Testis (tissue), 2 donors: ENCODE measurements at regions not wholly inside any gene's neighbourhood (a gene's known extent, or its start where the extent isn't known, plus 50 kb on each side); places are given as distances from the start of the nearest gene placed in this dataset.

ENCODE experiments used
- DNase-seq: peaks from one replicate; pipeline ENCODE4 v3.0.0-alpha.2; 2019
- H3K27ac ChIP-seq, 2 donors: fragments of 200-600 bp; sonication (generic); one replicate each; pipeline ENCODE4 v1.5.1; 2019
- H3K27me3 ChIP-seq: fragments of 200-600 bp; sonication (generic); one replicate; pipeline ENCODE4 v1.5.1; 2019
- H3K36me3 ChIP-seq: fragments of 200-600 bp; sonication (generic); one replicate; pipeline ENCODE4 v1.5.1; 2017; ENCODE audit warnings: low read depth; ENCODE audit errors: missing control alignments
- H3K4me1 ChIP-seq: fragments of 200-600 bp; sonication (generic); one replicate; pipeline ENCODE4 v1.5.1; 2019
- H3K4me3 ChIP-seq, 2 donors: fragments of 200-600 bp; sonication (generic); one replicate each; pipeline ENCODE4 v1.5.1; 2017 to 2019
- H3K9me3 ChIP-seq: fragments of 200-600 bp; sonication (generic); one replicate; pipeline ENCODE4 v1.5.1; 2017
- POLR2A ChIP-seq: fragments of 450-650 bp; IDR thresholded peaks from one replicate; pipeline ENCODE4 v1.6.1; 2017; ENCODE audit warnings: antibody characterized with exemption, mild to moderate bottlenecking, moderate library complexity
- WGBS, 2 donors: methylation state at CpG; one replicate each; pipeline ENCODE4 v1.1.5; 2018; 5-methylcytosine and 5-hydroxymethylcytosine counted together
- intact Hi-C: fragments of 100-400 bp; cut with DNase I; formaldehyde crosslinking; loops from one replicate; pipeline ENCODE4 v1.15.1; 2023; ENCODE audit warnings: low total_unique reads
- TF ChIP-seq, protein P1 (sequence below), 3 experiments: fragments of 450-650 bp in 2 of 3; fragments of 200-600 bp in 1 of 3; sonication (generic) in 1 of 3; IDR thresholded peaks; one replicate each; pipeline ENCODE4 v1.5.1; 2016 to 2019; ENCODE audit warnings: antibody characterized with exemption in 3 of 3, mild to moderate bottlenecking in 2 of 3, moderate library complexity in 1 of 3

DNA sequence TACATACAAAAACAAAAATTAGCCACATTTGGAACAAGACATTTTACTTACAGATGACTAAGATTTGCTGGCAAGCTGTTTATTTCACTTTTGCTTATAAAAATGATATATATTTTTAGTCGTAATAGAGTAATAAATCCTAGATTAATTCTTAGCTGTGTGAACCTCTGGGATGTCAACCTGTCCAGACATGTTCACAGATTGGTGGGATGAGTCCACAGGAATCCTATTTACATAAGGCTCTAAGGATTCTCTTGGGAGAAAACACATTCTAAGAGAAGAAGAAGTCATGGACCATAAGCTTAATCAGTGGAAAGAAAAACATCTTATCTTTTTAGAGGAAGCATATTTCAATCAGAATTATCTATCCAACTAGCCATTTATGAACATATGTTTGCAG, 797.4 kb downstream of the C12orf50 start:
- H3K4me1 ChIP-seq: no peaks in the 10 kb centered on the region
- no peaks in the 10 kb centered on the region for H3K9me3 ChIP-seq
- 40 to 62% methylated on average over 1 of the region's 1 CpG for WGBS, 2 donors
- no peak for DNase-seq
- no peak overlapping the region for H3K4me3 ChIP-seq
- intact Hi-C loops: no loop called here
- H3K36me3 ChIP-seq: no peaks in the 10 kb centered on the region
- no peaks in the 10 kb centered on the region for H3K27me3 ChIP-seq
- no peak for TF ChIP-seq POLR2A
- TF ChIP-seq, protein P1, sequence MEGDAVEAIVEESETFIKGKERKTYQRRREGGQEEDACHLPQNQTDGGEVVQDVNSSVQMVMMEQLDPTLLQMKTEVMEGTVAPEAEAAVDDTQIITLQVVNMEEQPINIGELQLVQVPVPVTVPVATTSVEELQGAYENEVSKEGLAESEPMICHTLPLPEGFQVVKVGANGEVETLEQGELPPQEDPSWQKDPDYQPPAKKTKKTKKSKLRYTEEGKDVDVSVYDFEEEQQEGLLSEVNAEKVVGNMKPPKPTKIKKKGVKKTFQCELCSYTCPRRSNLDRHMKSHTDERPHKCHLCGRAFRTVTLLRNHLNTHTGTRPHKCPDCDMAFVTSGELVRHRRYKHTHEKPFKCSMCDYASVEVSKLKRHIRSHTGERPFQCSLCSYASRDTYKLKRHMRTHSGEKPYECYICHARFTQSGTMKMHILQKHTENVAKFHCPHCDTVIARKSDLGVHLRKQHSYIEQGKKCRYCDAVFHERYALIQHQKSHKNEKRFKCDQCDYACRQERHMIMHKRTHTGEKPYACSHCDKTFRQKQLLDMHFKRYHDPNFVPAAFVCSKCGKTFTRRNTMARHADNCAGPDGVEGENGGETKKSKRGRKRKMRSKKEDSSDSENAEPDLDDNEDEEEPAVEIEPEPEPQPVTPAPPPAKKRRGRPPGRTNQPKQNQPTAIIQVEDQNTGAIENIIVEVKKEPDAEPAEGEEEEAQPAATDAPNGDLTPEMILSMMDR (IDR thresholded peaks at IDR 0.05): no peak
- H3K27ac ChIP-seq: no peak overlapping the region

DNA sequence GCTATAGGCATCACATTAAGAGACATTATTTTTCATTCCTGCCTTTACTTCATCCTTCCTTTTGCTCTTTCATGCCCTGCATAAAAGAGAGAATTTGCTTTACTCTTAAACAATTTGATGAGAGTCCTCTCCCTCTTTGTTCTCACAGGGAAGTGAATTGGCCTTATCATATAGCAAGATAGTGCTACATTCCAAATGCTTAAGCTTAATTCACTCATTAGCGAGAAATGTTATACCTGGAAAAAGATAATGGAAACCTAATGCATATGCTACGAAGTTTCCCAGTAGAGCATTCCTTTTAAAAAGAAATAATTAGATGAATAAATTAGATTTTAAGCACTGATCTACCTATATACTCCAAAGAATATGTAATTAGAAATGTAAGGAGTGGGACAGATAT, 798.8 kb downstream of the C12orf50 start:
- Histone ChIP-seq H3K4me3 (no peak overlapping the region), H3K9me3 (no peaks in the 10 kb centered on the region), H3K27me3 (no peaks in the 10 kb centered on the region), H3K36me3 (no peaks in the 10 kb centered on the region), H3K4me1 (no peaks in the 10 kb centered on the region), H3K27ac (no peak overlapping the region)
- intact Hi-C loops: no loop called here
- no peak for DNase-seq
- TF ChIP-seq POLR2A: no peak
- TF ChIP-seq, protein P1 (IDR thresholded peaks at IDR 0.05): no peak
- 92 to 95% methylated on average over 2 of the region's 2 CpGs for WGBS, 2 donors

DNA sequence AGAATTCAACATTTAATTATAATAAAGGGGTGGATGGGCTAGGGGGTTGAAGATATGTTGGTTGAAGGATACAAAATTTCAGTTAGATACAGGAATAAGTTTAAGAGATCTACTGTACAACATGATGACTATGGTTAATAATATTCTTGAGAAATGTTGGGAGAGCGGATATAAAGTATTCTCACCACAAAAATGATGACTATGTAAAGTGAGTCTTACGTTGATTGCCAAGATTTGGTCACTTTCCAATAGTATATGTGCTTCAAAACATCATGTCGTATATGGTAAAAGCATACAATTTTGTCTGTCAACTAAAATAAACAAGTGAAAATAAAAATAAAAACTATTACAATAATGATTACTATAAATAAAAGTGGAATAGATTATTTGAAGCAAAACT, 802.0 kb downstream of the C12orf50 start:
- intact Hi-C loops: no loop called here
- DNase-seq: no peak
- no peaks in the 10 kb centered on the region for H3K9me3 ChIP-seq
- H3K27me3 ChIP-seq: no peaks in the 10 kb centered on the region
- H3K27ac ChIP-seq: no peak overlapping the region
- TF ChIP-seq, protein P1 (IDR thresholded peaks at IDR 0.05): no peak
- no peak for TF ChIP-seq POLR2A
- H3K4me1 ChIP-seq: no peaks in the 10 kb centered on the region
- 88 to 93% methylated on average over 3 of the region's 3 CpGs for WGBS, 2 donors
- H3K36me3 ChIP-seq: no peaks in the 10 kb centered on the region
- H3K4me3 ChIP-seq: no peak overlapping the region

DNA sequence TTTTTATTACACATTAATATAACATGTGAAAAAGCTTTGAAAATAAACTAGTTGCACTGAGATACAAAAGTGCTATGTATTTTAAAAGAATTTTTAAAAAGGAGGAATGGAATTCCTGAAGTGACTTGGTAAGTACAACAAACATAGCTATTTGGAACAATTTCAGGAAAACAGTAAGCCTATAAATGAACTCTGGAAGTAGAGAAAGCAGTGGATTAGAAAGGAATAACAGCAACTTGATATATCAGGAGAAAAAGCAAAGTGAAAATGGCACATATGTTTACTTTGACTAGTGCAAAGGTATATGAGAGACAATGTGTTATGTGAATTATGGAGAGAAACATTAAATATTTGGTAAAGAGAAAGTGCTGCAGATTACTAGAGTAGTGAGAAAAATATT, 811.7 kb downstream of the C12orf50 start:
- Histone ChIP-seq H3K36me3 (no peaks in the 10 kb centered on the region), H3K9me3 (no peaks in the 10 kb centered on the region), H3K27ac (no peak overlapping the region), H3K4me1 (no peaks in the 10 kb centered on the region), H3K4me3 (no peak overlapping the region), H3K27me3 (no peaks in the 10 kb centered on the region)
- no peak for DNase-seq
- TF ChIP-seq, protein P1 (IDR thresholded peaks at IDR 0.05): no peak
- no peak for TF ChIP-seq POLR2A
- intact Hi-C loops: no loop called here

DNA sequence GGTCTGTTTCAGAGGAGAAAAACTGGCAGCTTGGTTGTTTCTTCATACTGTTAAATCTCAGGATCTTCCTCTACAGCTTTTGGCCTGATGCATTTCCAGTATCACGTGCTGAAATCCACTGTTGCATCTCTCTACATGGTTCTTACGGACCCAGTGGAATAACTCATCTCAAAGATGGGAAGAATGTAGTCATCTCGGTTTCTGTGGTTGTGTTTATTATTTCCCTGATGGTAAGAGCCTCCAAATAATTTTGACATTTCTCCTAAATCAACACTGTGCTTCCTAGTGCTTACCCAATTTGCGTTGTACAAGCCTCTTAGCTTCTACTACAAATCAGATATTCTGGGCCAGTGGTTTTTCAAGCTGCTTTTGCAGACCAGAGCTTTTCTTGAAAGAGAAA, 812.8 kb downstream of the C12orf50 start:
- Histone ChIP-seq H3K9me3 (no peaks in the 10 kb centered on the region), H3K27me3 (no peaks in the 10 kb centered on the region), H3K4me3 (no peak overlapping the region), H3K36me3 (no peaks in the 10 kb centered on the region), H3K4me1 (no peaks in the 10 kb centered on the region), H3K27ac (no peak overlapping the region)
- no peak for TF ChIP-seq POLR2A
- TF ChIP-seq, protein P1 (IDR thresholded peaks at IDR 0.05): no peak
- WGBS, 2 donors: 48 to 49% methylated on average over 4 of the region's 4 CpGs
- no peak for DNase-seq
- intact Hi-C loops: no loop called here
